ENCODE measurements at regions not wholly inside any gene's neighbourhood (a gene's known extent, or its start where the extent isn't known, plus 50 kb on each side); places are given as distances from the start of the nearest gene placed in this dataset.

GRCh38 chr5:123273095-123273494, 150.1 kb downstream of the CEP120 start:
- Histone ChIP-seq H3K4me3 (ENCODE audit: low read depth, low read length) (no peak overlapping the region), H3K9me3 (ENCODE audit: control insufficient read depth, insufficient read depth, low read depth, low read length) (no peaks in the 10 kb centered on the region), H3K36me3 (ENCODE audit: control insufficient read depth in 2 of 2, insufficient read depth in 1 of 2, low read length in 2 of 2) (no peaks in the 10 kb centered on the region), H3K4me1 (ENCODE audit: control insufficient read depth, insufficient read depth, low read length) (no peaks in the 10 kb centered on the region), H3K27ac (ENCODE audit: extremely low read depth, low read depth, low read length) (no peak overlapping the region)
- TF ChIP-seq ZNF585B (tag by site-specific recombination; IDR thresholded peaks at IDR 0.05) = no peak
- no peak for TF ChIP-seq SETDB1 (IDR thresholded peaks at IDR 0.05; ENCODE audit: insufficient read length, low read length)
- TF ChIP-seq ZNF792 (tag by site-specific recombination; IDR thresholded peaks at IDR 0.05) = no peak
- no peak for TF ChIP-seq PRDM4 (tag by site-specific recombination; IDR thresholded peaks at IDR 0.05)
- no peak for TF ChIP-seq KLF9 (tag by site-specific recombination; IDR thresholded peaks at IDR 0.05; ENCODE audit: low read depth)
- no peak for TF ChIP-seq ZNF830 (tag by site-specific recombination; IDR thresholded peaks at IDR 0.05; ENCODE audit: low read depth)
- TF ChIP-seq, protein P1, sequence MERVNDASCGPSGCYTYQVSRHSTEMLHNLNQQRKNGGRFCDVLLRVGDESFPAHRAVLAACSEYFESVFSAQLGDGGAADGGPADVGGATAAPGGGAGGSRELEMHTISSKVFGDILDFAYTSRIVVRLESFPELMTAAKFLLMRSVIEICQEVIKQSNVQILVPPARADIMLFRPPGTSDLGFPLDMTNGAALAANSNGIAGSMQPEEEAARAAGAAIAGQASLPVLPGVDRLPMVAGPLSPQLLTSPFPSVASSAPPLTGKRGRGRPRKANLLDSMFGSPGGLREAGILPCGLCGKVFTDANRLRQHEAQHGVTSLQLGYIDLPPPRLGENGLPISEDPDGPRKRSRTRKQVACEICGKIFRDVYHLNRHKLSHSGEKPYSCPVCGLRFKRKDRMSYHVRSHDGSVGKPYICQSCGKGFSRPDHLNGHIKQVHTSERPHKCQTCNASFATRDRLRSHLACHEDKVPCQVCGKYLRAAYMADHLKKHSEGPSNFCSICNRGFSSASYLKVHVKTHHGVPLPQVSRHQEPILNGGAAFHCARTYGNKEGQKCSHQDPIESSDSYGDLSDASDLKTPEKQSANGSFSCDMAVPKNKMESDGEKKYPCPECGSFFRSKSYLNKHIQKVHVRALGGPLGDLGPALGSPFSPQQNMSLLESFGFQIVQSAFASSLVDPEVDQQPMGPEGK (tag by site-specific recombination; IDR thresholded peaks at IDR 0.05) = no peak
- no peak for TF ChIP-seq ZNF623 (tag by site-specific recombination; IDR thresholded peaks at IDR 0.05)
- no peak for TF ChIP-seq ZNF549 (tag by site-specific recombination; IDR thresholded peaks at IDR 0.05)
- ChIA-PET POLR2A (no interaction called here), CTCF (no interaction called here)

DNA sequence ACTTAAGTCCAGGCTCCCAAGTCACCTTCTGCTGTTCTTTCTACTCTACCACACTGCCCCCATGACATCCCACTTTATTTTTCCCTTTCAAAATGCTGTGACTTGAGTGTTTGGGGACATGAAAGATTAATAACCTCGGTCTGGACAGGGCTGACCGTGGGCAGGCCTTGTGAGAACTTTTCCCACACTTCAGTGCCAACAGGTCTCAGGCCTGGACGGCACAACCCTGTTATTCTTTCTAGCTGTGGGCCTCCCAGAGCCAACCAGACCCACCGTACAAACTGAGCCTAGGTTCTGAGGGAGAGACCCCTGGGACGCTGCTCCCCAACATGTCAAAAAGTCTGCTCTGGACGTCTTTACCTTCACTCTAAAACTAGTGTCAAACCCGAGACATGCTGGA, 153.4 kb downstream of the CEP120 start:
- POLR2A ChIA-PET = no interaction called here
- no peak overlapping the region for H3K27ac ChIP-seq (ENCODE audit: extremely low read depth, low read depth, low read length)
- CTCF ChIA-PET = no interaction called here
- H3K36me3 ChIP-seq (ENCODE audit: control insufficient read depth in 2 of 2, insufficient read depth in 1 of 2, low read length in 2 of 2) = no peaks in the 10 kb centered on the region
- TF ChIP-seq ZNF624 (tag by site-specific recombination; IDR thresholded peaks at IDR 0.05) (no peak), ZNF335 (tag by site-specific recombination; conservative IDR thresholded peaks at IDR 0.05) (no peak), ZNF121 (tag by site-specific recombination; IDR thresholded peaks at IDR 0.05) (no peak), AEBP2 (tag by site-specific recombination; IDR thresholded peaks at IDR 0.05; ENCODE audit: borderline replicate concordance) (no peak), ZNF433 (tag by site-specific recombination; IDR thresholded peaks at IDR 0.05; ENCODE audit: low read depth) (no peak), ZNF747 (tag by site-specific recombination; IDR thresholded peaks at IDR 0.05) (no peak)
- H3K4me1 ChIP-seq (ENCODE audit: control insufficient read depth, insufficient read depth, low read length) = no peaks in the 10 kb centered on the region
- no peaks in the 10 kb centered on the region for H3K9me3 ChIP-seq (ENCODE audit: control insufficient read depth, insufficient read depth, low read depth, low read length)
- no peak overlapping the region for H3K4me3 ChIP-seq (ENCODE audit: low read depth, low read length)

- H3K4me1 ChIP-seq (ENCODE audit: control insufficient read depth, insufficient read depth, low read length) = no peaks in the 10 kb centered on the region
- H3K9me3 ChIP-seq (ENCODE audit: control insufficient read depth, insufficient read depth, low read depth, low read length) = no peaks in the 10 kb centered on the region
- no peak overlapping the region for H3K27ac ChIP-seq (ENCODE audit: extremely low read depth, low read depth, low read length)
- H3K36me3 ChIP-seq (ENCODE audit: control insufficient read depth in 2 of 2, insufficient read depth in 1 of 2, low read length in 2 of 2) = no peaks in the 10 kb centered on the region
- POLR2A ChIA-PET = no interaction called here
- CTCF ChIA-PET = no interaction called here
- no peak overlapping the region for H3K4me3 ChIP-seq (ENCODE audit: low read depth, low read length)
- no peak for TF ChIP-seq ZNF10 (tag by site-specific recombination; IDR thresholded peaks at IDR 0.05)
- no peak for TF ChIP-seq ZNF404 (tag by site-specific recombination; IDR thresholded peaks at IDR 0.05)
- no peak for TF ChIP-seq ZNF518A (tag by site-specific recombination; conservative IDR thresholded peaks at IDR 0.05; ENCODE audit: low read depth)
- no peak for TF ChIP-seq ZBTB1 (tag by site-specific recombination; IDR thresholded peaks at IDR 0.05)
- TF ChIP-seq ZNF561 (tag by site-specific recombination; IDR thresholded peaks at IDR 0.05; ENCODE audit: borderline replicate concordance) = no peak
- no peak for TF ChIP-seq ZNF16 (tag by site-specific recombination; IDR thresholded peaks at IDR 0.05; ENCODE audit: low read depth)
- no peak for TF ChIP-seq ZNF394 (tag by site-specific recombination; IDR thresholded peaks at IDR 0.05; ENCODE audit: borderline replicate concordance)
- no peak for TF ChIP-seq KLF10 (tag by site-specific recombination; IDR thresholded peaks at IDR 0.05)
Observed at GRCh38 chr5:123269436-123269835, 153.8 kb downstream of the CEP120 start.
